KG1 (cell line): ENCODE measurements at regions not wholly inside any gene's neighbourhood (a gene's known extent, or its start where the extent isn't known, plus 50 kb on each side); places are given as distances from the start of the nearest gene placed in this dataset.
"Not testable (repeated sequence)": the region's sequence is repeated elsewhere in the genome, so short reads cannot be mapped to it uniquely, and the experiment has no call there.

ENCODE experiments used
- DNase-seq: peaks from one replicate; lab custom pipeline; 2025; lab: John Stamatoyannopoulos, UW

DNA sequence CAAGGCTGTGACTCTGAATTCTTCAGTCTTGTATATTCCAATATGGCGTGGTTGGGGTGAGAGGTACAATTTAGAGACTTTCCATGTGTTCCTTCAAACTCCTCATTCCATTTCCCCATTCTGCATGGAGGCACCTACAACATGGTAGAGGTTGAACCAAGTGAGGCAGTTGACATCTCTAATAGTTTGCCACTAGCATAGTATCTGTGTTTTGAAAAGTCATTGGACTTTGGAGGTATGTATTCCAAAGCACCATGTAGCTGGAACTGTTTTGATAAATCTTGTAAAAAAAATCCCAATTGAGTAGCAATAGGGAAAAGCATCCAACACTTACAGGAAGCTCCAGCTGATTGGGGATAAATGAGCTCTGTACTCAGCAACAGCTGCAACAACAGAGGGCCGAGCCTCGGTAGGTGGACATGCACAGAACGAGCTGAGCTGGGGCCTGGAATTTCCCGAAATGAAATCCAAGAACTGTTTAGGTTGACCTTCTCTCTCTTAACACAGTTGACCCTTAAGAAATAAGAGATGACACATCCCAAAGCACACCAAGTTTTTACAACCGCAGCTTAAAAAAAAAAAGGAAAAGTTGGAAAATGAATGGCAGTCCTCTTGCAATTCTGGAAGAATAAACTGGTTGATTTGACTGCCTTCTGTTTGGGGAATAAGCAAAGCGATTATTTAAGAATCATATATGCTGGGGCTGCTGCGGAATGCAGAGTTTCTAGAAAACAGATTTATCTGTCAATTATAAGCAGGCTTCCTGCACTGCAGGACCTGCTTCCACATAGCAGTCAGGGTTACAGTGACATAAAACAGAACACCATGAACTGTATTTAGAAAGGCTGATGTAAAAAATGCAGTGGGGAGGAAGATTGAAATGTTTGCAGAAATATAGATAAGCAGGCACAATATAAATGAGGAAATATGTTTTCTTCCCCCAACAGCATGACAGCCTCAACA is 194.6 kb upstream of the KRR1 start:
- DNase-seq = no peak

DNA sequence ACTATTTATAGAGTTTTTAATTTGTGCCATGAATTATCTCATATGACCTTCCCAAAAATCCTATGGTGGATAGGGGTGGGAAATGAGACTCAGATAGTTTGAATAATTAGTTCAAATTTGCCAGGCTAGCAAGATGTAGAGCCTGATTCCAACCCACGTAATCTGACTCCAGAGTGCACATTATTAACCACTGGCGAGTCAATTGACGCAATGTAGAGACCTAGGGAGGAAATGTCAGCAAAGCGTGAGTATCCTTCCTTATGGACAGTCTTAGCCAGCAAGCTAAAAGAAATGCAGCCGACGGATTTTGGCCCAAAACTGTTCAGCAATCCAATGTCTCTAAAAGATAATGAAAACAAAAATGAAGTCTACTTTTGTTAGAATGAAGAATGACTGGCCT is 193.3 kb upstream of the KRR1 start:
- no peak for DNase-seq

DNA sequence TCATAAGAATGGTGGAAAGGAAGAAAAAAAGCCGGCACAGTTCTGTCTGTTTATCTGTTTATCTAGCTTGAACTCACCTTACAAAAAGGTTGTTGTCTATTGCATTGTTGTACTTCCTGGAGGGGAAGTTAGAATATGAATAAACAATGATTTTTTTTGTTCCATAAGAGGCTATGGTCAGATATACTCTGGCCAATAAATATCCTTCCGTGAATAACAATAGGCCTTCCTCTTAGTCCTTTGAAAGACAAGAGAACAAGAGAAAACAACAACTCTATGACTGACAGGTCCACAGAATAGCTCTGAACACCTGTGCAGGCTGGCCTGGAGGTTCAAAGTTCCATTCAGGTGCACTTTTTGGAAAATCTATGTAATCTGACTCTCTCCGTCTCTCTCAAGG is 192.8 kb upstream of the KRR1 start:
- no peak for DNase-seq

DNA sequence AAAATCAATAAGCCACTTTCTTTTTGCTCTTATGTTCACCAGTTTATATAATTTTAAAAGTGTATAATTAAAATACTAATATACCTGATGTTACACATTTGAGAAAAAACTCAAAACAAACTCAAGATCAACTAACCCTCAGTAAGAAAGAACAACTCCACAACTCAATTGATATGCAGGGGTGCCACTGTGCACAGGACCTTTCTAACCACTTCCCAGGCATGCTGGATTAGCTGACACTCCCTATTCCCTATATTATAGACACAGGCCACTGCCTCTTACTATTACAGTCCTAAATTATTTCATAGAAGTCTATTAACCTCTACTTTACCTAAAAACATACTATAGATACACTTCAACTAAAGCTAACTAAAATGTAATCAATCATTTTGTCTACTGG is 191.7 kb upstream of the KRR1 start:
- no peak for DNase-seq

DNA sequence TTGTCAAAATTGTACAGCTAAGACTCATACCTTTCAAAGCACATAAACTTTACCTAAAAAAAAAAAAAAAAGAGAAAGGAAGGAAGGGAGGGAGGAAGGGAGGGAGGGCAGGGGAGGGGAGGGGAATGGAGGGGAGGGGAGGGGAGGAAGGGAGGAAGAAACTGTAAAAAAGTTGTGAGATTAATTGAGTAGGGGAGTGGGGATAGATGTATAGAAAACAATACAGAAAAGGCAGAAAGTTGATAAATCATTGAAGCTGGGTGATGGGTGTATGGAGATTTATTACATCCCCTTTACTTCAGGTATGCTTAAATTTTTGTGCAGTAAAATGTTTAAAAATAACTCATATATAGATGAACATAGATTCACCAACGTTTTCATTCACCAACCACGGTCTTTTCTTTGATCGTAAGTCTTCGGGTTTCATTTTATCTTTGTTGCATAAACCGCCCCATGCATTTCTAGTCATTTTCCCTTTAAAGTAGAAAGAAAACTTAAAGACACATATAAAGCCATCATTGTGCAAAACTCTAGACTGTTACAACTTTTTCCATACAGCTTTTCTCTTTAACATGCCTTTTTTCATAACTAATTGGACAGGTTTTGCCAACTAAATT is 191.2 kb upstream of the KRR1 start:
- no peak for DNase-seq

DNA sequence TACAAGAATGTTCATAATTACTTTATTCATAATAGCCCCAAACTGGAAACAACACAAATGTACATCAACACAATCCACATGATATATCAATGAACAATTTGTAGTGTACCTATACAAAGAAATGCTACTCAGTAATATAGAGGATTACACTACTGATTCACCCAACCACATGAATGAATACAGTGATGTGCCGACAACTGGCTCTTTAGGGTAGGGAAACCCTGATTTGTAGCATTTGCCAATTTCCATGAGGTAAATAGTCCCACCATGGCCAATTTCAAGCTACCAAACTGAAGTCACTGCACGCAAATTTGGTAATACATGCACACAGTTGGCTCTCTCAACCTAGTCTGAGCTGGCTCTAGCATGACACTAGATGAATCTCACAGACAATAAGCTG is 190.4 kb upstream of the KRR1 start:
- DNase-seq = no peak

DNA sequence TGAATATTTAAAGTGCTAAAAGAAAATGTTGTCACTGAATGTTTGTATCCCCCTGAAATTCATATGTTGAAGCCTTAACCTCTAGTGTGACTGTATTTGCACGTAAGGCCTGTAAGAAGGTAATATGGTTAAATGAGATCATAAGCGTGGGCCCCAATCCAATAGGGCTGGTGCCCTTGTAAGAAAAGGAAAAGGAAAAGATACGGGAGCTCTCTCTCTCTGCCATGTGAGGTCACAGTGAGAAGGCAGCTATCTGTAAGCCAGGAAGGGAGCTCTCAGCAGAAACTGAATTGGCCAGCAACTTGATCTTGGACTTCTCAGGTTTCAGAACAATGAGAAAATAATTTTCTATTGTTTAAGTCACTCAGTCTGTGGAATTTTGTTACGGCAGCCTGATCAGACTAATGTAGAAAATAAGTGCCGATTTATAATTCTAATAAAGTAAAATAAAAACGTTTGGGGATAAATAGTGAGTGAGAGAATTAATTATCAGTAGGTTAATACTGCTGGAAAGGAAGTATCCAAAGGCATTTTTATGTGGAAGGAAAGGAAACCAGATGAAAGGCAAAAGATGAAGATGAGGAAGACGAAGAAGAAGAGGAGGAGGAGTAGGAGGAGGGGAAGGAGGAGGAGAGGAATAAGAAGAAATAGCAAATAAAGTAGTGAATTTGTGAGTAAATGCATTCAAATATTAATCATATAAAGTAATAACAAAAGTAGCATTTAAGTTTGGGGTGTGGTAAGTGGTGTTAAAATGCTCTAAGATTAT is 188.5 kb upstream of the KRR1 start:
- DNase-seq = no peak

DNA sequence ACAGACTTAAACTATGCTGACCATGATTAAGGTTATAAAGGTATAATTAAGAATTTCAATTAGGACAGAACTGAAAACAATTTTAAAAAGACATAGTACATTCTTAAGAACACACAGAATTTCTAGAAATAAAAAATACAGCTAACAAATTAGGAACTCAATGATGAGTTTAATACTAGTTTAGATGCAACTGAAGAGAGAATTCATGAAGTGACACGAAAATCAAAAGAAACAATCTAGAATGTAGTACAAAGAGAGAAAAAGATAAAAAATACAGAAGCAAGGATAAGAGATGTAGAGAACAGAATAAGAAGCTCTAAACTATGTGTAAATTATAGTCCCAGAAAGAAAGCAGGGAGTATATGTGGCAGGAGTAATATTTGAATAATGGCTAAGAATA is 187.8 kb upstream of the KRR1 start:
- DNase-seq = no peak

DNA sequence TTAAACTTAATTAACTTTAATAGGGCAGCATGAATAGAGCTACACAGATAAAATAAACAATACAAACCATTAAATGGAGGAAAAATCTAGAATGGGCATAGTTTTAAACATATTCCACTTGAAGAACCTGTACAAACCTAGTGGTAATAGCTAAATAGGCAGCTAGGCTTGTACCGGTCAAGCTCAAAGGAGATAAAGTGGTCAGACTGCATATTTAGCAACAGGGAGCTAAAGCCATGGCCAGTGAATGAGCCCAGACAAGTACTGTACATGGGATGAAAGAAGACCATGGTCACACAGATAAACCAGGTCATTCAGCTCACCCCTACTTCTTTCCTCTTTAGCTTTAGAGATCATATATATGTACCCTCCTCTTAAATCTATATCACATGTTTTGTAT is 186.6 kb upstream of the KRR1 start:
- no peak for DNase-seq

DNA sequence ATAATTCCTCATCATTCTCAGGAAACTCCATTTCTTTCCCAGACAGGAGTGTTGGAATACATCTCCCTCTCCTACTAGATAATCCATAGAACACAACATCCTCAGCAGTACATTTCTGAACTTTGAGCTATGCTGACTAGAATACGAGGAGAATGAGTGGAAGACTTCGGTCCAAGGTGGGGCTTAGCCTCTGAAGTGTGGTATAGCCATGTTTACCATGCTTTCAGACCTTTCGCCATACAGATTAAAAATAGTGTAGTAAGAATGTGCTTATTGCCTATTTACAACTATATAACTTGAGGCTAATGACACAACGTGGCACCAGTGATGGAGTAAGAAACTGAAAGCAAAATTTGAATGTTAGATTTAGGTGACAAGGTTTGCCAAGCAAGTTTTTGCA is 184.5 kb upstream of the KRR1 start:
- no peak for DNase-seq

DNA sequence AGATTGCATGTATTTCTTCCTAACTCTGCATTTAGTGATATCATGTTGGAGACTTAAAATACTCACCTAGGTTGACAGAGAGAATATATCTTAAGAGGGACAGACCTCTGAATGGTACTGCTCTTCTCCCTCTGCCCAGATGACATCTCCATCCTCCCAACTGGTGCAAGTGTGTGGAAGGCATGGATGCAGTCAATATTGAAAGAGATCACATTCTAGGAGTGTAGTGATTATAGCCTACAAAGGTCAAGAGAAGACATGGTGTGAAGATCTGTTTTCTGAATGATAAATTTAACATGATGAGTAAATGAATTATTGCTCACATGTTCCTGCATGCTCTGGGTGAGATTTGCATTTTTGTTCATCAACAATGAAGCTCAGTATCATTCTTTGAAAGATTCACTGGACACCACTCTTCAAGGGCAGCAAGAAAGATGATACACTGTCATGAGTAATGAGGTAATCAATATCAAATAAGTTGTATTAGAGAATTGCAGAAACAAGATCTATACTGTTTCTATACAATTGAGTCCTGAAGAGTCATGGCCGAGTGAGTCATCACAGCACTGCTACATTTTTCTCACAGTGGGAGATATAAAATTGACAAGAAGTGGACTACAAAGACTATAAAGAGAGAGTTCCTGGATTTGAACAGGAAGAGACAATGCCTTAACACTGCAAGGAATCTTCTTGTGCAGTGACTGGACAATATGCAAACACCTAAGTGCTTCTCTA is 183.3 kb upstream of the KRR1 start:
- no peak for DNase-seq

DNA sequence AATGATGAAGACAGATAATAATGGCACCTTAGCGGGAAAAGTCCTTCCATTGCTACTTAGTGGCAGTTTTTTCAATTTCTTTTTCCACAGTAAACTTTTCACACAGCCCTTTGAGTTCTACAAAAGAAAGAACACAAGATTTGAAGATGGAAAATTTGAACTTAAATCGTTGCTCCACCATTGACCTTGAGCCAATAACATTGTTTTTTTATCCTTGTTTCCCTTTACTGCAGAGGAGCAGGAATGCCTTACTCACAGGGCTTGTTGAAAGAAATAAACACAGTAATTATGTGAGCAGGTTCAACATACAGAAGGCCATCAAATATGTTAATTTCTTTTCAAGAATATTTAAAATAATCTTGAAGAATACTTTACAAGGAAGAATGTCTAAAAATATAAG is 181.5 kb upstream of the KRR1 start:
- no peak for DNase-seq

DNA sequence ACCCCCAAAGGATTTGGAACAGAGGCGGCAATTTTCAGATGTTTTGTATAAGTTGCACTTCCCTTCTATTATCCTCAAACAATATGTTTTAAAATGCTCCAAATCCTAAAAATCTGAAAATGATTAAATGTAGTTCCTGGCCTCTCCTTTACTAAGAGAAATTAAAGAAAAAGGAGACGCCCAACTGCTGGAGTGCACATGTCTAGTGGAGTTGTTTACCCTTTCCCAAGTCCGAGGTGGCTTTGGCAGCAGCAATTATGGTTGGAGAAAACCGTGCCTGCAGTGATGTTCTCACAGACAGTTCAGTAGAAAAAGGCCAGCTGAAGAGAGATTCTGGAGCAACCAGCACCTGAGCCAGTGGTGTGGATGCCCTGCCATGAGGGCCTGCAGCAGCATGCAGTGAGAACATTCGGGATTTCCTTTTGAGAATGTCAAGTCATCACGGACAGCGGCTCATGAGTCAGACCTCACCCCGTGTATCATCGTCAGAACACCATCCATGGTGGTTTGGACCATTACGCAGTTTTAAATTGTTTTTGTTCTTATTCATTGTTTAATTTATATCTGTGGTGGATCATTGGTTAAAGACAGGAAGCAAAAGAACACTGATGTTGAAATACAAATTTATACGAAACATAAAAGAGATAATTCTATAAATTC is 179.0 kb upstream of the KRR1 start:
- DNase-seq = no peak

DNA sequence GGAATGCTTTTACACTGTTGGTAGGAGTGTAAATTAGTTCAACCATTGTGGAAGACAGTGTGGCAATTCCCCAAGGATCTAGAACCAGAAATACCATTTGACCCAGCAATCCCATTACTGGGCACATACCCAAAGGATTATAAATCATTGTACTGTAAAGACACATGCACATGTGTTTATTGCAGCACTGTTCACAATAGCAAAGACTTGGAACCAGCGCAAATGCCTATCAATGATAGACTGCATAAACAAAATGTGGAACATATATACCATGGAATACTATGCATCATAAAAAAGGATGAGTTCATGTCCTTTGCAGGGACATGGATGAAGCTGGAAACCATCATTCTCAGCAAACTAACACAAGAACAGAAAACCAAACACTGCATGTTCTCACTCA is 174.8 kb upstream of the KRR1 start:
- not testable (repeated sequence) for DNase-seq

DNA sequence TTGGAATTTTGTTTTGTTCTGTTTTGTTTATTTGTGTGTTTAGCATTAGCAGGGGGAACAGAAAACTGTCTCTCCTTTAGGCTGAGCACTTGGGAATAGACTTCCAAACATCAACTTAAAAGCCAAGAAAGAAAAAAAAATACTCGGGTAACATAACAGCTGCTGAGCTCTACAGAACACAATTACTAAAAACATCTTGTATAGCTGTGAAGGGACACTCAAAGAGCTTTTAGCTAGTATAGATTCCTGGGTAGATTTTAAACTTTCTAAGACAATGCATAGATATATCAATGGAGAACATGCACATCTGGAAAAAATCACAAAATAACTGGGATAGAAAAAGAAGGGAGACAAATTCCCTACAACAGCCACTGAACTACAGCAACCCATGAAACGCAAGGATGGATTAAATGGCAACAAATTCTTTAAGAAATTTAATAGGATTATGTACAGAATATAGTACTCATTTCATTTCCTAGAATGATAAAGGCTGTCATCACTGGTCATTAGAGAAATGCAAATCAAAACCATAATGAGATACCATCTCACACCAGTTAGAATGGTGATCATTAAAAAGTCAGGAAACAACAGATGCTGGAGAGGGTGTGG is 174.3 kb upstream of the KRR1 start:
- DNase-seq = no peak

DNA sequence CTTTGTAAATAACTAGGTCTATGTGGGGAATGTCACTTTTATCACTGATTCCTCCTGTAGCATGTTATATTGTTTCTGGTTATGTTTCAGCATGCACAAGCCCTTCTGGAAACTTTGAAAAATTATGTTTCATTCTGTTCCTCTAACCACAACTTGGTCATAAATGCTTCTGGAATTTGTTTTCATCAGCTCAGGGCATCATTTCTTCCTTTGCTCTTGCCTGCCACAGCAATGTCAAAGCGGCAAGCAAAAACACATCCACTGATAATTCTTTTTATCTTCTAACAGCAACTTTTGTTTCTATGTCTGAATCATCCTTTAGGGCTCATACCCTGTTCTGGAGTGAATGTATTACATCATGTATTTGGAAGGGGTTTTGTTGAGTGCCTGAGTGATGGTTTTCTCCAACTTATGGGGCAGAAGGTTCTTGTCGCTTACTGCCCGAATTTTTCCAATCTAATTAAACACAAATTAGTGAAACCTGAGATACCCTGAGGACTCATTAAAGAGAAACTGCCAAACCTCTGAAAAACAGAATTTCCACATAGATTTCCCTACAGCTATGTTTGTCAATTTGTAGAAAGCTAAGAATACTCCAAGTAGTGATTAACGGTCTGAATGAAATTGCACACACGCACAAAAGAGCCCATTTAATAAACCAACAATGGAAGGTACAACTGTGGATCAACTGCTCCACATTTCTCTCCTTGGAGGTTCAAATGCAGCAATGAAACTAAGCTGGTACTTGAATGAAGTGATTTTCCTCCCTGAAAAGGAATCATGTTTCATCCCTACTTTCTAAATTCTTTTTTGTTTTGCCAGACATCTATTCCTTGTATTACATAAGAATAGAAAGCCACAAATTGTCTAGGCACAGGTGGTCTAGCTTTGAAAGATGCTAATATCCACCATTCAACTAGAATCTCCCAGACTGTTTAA is 173.5 kb upstream of the KRR1 start:
- DNase-seq = no peak

DNA sequence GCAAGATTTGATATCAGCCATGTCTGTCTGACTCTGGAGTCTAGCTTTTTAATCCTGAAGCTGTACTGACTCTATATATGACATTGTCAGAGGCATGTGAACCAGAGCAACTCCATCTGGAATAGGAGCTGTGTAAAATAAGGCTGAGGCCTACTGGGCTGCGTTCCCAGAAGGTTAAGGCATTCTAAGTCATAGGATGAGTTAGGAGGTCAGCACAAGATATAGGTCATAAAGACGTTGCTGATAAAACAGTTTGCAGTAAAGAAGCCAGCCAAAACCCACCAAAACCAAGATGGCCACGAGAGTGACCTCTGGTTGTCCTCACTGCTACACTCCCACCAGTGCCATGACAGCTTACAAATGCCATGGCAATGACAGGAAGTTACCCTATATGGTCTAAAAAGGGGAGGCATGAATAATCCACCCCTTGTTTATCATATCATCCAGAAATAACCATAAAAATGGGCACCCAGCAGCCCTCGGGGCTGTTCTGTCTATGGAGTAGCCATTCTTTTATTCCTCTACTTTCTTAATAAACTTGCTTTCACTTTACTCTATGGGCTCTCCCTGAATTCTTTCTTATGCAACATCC is 172.7 kb upstream of the KRR1 start:
- not testable (repeated sequence) for DNase-seq

DNA sequence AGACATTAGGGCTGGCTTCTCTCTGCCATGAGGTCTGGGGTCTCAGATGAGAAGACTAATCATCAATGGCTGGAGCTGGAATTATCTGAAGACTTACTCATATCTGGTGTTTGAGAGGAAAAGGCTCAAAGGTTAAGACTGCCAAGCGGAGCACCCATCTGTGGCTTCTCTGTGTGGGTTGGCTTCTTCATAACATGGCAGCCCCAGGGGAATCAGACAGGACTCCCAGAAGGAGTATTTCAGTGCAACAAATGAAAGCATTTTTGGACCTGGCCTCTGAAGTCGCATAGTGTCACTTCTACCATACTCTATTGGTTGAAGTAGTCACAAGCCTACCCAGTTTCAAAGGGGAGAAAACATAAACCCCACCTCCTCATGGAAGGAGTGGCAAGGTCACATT is 171.8 kb upstream of the KRR1 start:
- no peak for DNase-seq

DNA sequence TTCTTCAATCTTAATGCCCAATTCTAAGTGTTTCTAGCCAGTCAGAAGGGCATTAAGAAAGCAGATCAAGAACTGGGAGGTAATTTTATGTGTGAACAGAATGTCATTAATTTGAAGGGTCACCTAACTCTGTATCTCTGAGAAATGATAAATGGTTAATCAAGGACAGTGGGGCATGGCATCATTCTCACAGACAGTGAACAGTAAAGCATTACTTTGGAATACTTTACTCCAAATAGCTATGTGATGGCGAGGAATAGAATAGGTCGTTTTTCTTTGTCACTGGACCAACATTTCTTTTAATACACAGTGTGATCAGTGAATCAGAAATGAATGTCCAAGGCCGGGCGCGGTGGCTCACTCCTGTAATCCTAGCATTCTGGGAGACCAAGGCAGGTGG is 166.1 kb upstream of the KRR1 start:
- no peak for DNase-seq

DNA sequence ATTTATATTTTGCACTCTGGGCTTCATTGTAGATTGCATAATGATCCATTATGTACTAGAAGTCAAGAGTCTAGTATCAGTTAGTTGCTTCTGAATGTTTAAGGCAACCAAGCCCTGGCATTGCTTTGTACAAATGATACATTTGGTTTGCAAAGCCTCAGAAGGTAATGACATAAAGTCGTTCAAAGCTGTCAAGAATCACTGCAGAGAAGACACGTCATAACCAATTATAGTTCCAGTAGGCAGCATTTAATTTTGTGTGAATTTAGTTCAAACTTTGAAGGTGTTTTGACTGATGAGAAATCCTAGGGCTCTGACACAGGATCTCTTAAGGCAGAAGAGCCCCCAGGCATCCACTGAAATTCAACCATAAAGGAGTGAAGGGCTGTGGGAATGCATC is 163.0 kb upstream of the KRR1 start:
- DNase-seq = no peak
